Mesenchymal stem cell (in vitro differentiated cells and primary cell): ENCODE measurements at regions not wholly inside any gene's neighbourhood (a gene's known extent, or its start where the extent isn't known, plus 50 kb on each side); places are given as distances from the start of the nearest gene placed in this dataset.
"Not testable (repeated sequence)": the region's sequence is repeated elsewhere in the genome, so short reads cannot be mapped to it uniquely, and the experiment has no call there.

Source experiments
- DNase-seq: peaks from one replicate; pipeline ENCODE4 v3.0.0-alpha.2; 2013
- H2AFZ ChIP-seq: one replicate; pipeline ENCODE4 v1.6.1; 2013; ENCODE audit warnings: low read depth, mild to moderate bottlenecking, control low read depth, inconsistent platforms, low read length, moderate library complexity
- H2AK5ac ChIP-seq: 2 replicates; pipeline ENCODE4 v1.6.1; 2013; ENCODE audit warnings: low read length, moderate library complexity, mild to moderate bottlenecking, inconsistent platforms; ENCODE audit not compliant: severe bottlenecking
- H2BK120ac ChIP-seq: one replicate; pipeline ENCODE4 v1.6.1; 2013; ENCODE audit warnings: low read depth, mild to moderate bottlenecking, inconsistent platforms, low read length, moderate library complexity
- H2BK12ac ChIP-seq, 2 experiments: one replicate each; pipeline ENCODE4 v1.6.1; 2013; ENCODE audit warnings: inconsistent platforms in 2 of 2, low read length in 2 of 2, mild to moderate bottlenecking in 2 of 2, moderate library complexity in 2 of 2, control low read depth in 1 of 2
- H2BK15ac ChIP-seq: one replicate; pipeline ENCODE4 v1.6.1; 2013; ENCODE audit warnings: mild to moderate bottlenecking, low read depth, inconsistent platforms; ENCODE audit not compliant: poor library complexity, severe bottlenecking
- H2BK5ac ChIP-seq: 2 replicates; pipeline ENCODE4 v1.6.1; 2013; ENCODE audit warnings: low read depth, mild to moderate bottlenecking, low read length, control low read depth, inconsistent platforms; ENCODE audit not compliant: poor library complexity, severe bottlenecking
- H3K14ac ChIP-seq, 2 experiments: one replicate each; pipeline ENCODE4 v1.6.1; 2013; ENCODE audit warnings: inconsistent platforms in 2 of 2, low read length in 2 of 2, control low read depth in 1 of 2, mild to moderate bottlenecking in 1 of 2, moderate library complexity in 1 of 2
- H3K18ac ChIP-seq, 2 experiments: one replicate each; pipeline ENCODE4 v1.6.1; 2013; ENCODE audit warnings: inconsistent platforms in 2 of 2, low read length in 2 of 2, control low read depth in 1 of 2, low read depth in 1 of 2, mild to moderate bottlenecking in 1 of 2
- H3K23ac ChIP-seq, 2 experiments: one replicate each; pipeline ENCODE4 v1.6.1; 2013; ENCODE audit warnings: inconsistent platforms in 2 of 2, low read length in 2 of 2, mild to moderate bottlenecking in 2 of 2, moderate library complexity in 2 of 2, control low read depth in 1 of 2
- H3K27ac ChIP-seq: 2 replicates; pipeline ENCODE4 v1.5.1; 2013; ENCODE audit warnings: mild to moderate bottlenecking, moderate library complexity, low read length, control low read depth, inconsistent platforms; ENCODE audit not compliant: poor library complexity, severe bottlenecking
- H3K27me3 ChIP-seq, 2 experiments: 2 replicates each; pipeline versions ENCODE4 v1.6.1 to v1.7.0; 2013; ENCODE audit warnings: low read length in 2 of 2, mild to moderate bottlenecking in 2 of 2, moderate library complexity in 2 of 2, control low read depth in 1 of 2, inconsistent platforms in 1 of 2; ENCODE audit not compliant: control insufficient read depth in 1 of 2, insufficient read depth in 1 of 2
- H3K36me3 ChIP-seq, 2 experiments: 2 replicates each; pipeline versions ENCODE4 v1.6.1 to v1.7.0; 2013; ENCODE audit warnings: low read length in 2 of 2, control low read depth in 1 of 2, inconsistent platforms in 1 of 2, low read depth in 1 of 2, mild to moderate bottlenecking in 1 of 2; ENCODE audit not compliant: insufficient read depth in 2 of 2, control insufficient read depth in 1 of 2
- H3K4ac ChIP-seq, 2 experiments: one replicate each; pipeline ENCODE4 v1.6.1; 2013; ENCODE audit warnings: inconsistent platforms in 2 of 2, low read length in 2 of 2, mild to moderate bottlenecking in 2 of 2, moderate library complexity in 2 of 2, control low read depth in 1 of 2, low read depth in 1 of 2
- H3K4me1 ChIP-seq: 2 replicates; pipeline ENCODE4 v1.6.1; 2013; ENCODE audit warnings: low read depth, low read length, control low read depth; ENCODE audit not compliant: control insufficient read depth, insufficient read depth
- H3K4me2 ChIP-seq: 2 replicates; pipeline ENCODE4 v1.6.1; 2013; ENCODE audit warnings: low read length, mild to moderate bottlenecking, inconsistent platforms; ENCODE audit not compliant: poor library complexity, severe bottlenecking
- H3K4me3 ChIP-seq, 2 experiments: 2 replicates each; pipeline versions ENCODE4 v1.5.1 to v1.7.0; 2013; ENCODE audit warnings: low read length in 2 of 2, mild to moderate bottlenecking in 2 of 2, control low read depth in 1 of 2, low read depth in 1 of 2; ENCODE audit not compliant: insufficient read depth in 1 of 2
- H3K79me1 ChIP-seq: replicated peaks from 2 replicates; pipeline ENCODE4 v1.6.1; 2013; ENCODE audit warnings: mild to moderate bottlenecking, control low read depth, low read length, inconsistent platforms; ENCODE audit not compliant: poor library complexity, severe bottlenecking
- H3K9ac ChIP-seq: 2 replicates; pipeline ENCODE4 v1.7.0; 2013; ENCODE audit warnings: mild to moderate bottlenecking, low read length, moderate library complexity
- H3K9me3 ChIP-seq: 2 replicates; pipeline ENCODE4 v1.7.0; 2013; ENCODE audit warnings: mild to moderate bottlenecking, low read length; ENCODE audit not compliant: control insufficient read depth
- H4K8ac ChIP-seq: one replicate; pipeline ENCODE4 v1.6.1; 2013; ENCODE audit warnings: inconsistent platforms, mild to moderate bottlenecking, low read length, moderate library complexity
- H4K91ac ChIP-seq: one replicate; pipeline ENCODE4 v1.6.1; 2013; ENCODE audit warnings: mild to moderate bottlenecking, low read length, inconsistent platforms
- WGBS: methylation state at CpG from one replicate; pipeline ENCODE4 v1.1.7; 2013; ENCODE audit warnings: mixed read lengths; 5-methylcytosine and 5-hydroxymethylcytosine counted together

DNA sequence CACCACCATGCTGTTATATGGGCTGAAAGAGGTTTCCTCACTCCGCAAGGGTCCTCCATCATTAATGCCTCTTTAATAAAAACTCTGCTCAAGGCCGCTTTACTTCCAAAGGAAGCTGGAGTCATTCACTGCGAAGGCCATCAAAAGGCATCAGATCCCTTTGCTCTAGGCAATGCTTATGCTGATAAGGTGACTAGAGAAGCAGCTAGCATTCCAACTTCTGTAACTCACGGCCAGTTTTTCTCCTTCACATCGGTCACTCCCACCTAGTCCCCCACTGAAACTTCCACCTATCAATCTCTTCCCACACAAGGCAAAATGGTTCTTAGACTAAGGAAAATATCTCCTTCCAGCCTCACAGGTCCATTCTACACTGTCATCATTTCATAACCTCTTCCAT, 124.2 kb upstream of the RMP24 start:
- H3K4me2 ChIP-seq, H3K27ac ChIP-seq, H3K14ac ChIP-seq, DNase-seq, H4K8ac ChIP-seq, H2AK5ac ChIP-seq, H2BK15ac ChIP-seq, H3K18ac ChIP-seq, H4K91ac ChIP-seq, H2BK12ac ChIP-seq, H3K4me3 ChIP-seq, H3K79me1 ChIP-seq, H3K9me3 ChIP-seq, H3K36me3 ChIP-seq, H2AFZ ChIP-seq, H2BK5ac ChIP-seq, H3K4me1 ChIP-seq, H2BK120ac ChIP-seq, H3K4ac ChIP-seq, H3K9ac ChIP-seq, H3K23ac ChIP-seq: not testable (repeated sequence)
- 69% methylated on average over 5 of the region's 5 CpGs for WGBS
- H3K27me3 ChIP-seq: peaks cover 0 to 12% of the 10 kb centered on the region in 2 experiments

GRCh38 chr18:35849241-35849640, 123.2 kb upstream of the RMP24 start:
- H3K36me3 ChIP-seq, H2AK5ac ChIP-seq, H2BK120ac ChIP-seq, H3K9me3 ChIP-seq, H3K9ac ChIP-seq, H3K79me1 ChIP-seq, H3K18ac ChIP-seq, H2BK12ac ChIP-seq, H2BK5ac ChIP-seq, H3K4me1 ChIP-seq, H2BK15ac ChIP-seq, H3K14ac ChIP-seq, H3K27ac ChIP-seq, H3K23ac ChIP-seq, H3K4me3 ChIP-seq, H3K4ac ChIP-seq, H2AFZ ChIP-seq, H4K91ac ChIP-seq, DNase-seq, H4K8ac ChIP-seq, H3K4me2 ChIP-seq: not testable (repeated sequence)
- peaks cover 0 to 21% of the 10 kb centered on the region in 2 experiments for H3K27me3 ChIP-seq
- 62% methylated on average over 2 of the region's 2 CpGs for WGBS

DNA sequence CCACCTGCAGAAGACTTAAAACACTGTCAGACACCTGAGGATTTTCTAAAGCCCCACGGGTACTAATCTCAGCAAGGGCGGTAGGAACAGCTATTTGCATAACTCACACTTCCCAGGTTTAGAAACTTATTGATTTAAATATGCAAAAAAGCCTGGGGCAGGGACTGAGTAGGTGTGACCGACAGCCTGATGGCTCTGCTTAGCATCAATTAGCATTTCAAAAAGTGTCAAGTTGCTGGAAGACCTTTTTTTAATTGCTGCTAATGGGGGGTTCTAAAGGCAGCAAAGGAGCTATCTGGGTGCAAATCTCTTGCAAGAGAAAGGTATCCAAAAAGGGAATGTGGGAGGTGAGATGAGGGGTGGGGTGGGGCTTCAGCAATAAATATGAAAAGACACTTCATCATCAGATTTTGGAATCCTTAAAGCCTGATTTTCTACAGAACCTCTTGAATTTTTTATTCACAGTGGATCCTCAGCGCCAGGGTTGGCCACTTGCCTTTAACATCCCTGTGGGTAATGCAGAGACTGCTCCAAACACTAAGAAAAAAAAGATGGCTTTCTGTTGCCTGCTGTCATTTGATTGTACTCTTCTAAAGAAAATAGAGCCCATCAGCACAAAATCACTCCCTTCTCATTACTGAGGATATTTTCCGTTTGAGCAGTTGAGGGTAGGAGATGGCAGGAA, 121.1 kb upstream of the RMP24 start:
- H2AK5ac ChIP-seq: no peak overlapping the region
- no peak overlapping the region for H2BK5ac ChIP-seq
- H3K9ac ChIP-seq: no peak overlapping the region
- no peak for DNase-seq
- no peak overlapping the region for H4K8ac ChIP-seq
- H3K27me3 ChIP-seq: peaks cover 0 to 24% of the 10 kb centered on the region in 2 experiments
- H3K36me3 ChIP-seq: no peaks in the 10 kb centered on the region
- no peak overlapping the region for H2AFZ ChIP-seq
- H3K4me2 ChIP-seq: no peak overlapping the region
- H3K4ac ChIP-seq: no peak overlapping the region
- no peak overlapping the region for H4K91ac ChIP-seq
- no peaks in the 10 kb centered on the region for H3K79me1 ChIP-seq
- H3K4me1 ChIP-seq: no peaks in the 10 kb centered on the region
- H2BK120ac ChIP-seq: no peak overlapping the region
- no peak overlapping the region for H3K23ac ChIP-seq
- no peaks in the 10 kb centered on the region for H3K9me3 ChIP-seq
- no peak overlapping the region for H2BK15ac ChIP-seq
- H3K27ac ChIP-seq: no peak overlapping the region
- H2BK12ac ChIP-seq: no peak overlapping the region
- 14% methylated on average over 5 of the region's 5 CpGs for WGBS
- no peak overlapping the region for H3K18ac ChIP-seq
- H3K4me3 ChIP-seq: no peak overlapping the region
- H3K14ac ChIP-seq: no peak overlapping the region

DNA sequence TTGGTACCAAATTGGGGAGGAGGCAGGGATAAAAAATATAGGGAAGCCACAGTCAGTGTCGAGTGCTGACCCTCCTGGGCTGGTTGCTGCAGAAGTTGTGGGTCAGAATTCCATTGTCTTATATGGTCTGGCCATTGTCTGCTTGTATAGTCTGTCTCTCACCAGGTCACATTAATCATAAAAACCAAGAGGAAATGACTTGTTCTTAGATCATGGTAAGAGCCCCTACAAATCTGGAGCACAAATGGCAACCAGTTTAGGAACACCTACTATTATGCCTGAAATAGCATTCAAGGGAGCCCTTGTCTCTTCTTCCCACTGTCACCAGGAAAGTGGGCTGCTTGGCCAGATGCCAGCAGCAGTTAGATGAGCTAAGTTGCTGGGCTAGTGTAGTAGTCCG, 119.7 kb upstream of the RMP24 start:
- H3K36me3 ChIP-seq: no peaks in the 10 kb centered on the region
- H3K18ac ChIP-seq: no peak overlapping the region
- H2AK5ac ChIP-seq: no peak overlapping the region
- no peak overlapping the region for H3K9ac ChIP-seq
- H3K79me1 ChIP-seq: no peaks in the 10 kb centered on the region
- no peaks in the 10 kb centered on the region for H3K4me1 ChIP-seq
- H3K23ac ChIP-seq: no peak overlapping the region
- no peak overlapping the region for H4K91ac ChIP-seq
- 80% methylated on average over 2 of the region's 2 CpGs for WGBS
- no peak overlapping the region for H2AFZ ChIP-seq
- no peak overlapping the region for H3K27ac ChIP-seq
- no peak overlapping the region for H3K14ac ChIP-seq
- no peak overlapping the region for H3K4ac ChIP-seq
- H3K27me3 ChIP-seq: peaks cover 0 to 24% of the 10 kb centered on the region in 2 experiments
- DNase-seq: no peak
- H4K8ac ChIP-seq: no peak overlapping the region
- no peaks in the 10 kb centered on the region for H3K9me3 ChIP-seq
- H2BK12ac ChIP-seq: no peak overlapping the region
- H2BK15ac ChIP-seq: no peak overlapping the region
- H3K4me2 ChIP-seq: no peak overlapping the region
- no peak overlapping the region for H3K4me3 ChIP-seq
- H2BK120ac ChIP-seq: no peak overlapping the region
- no peak overlapping the region for H2BK5ac ChIP-seq
